GM13977 (cell line): ENCODE measurements at regions not wholly inside any gene's neighbourhood (a gene's known extent, or its start where the extent isn't known, plus 50 kb on each side); places are given as distances from the start of the nearest gene placed in this dataset.

Experiments
- DNase-seq: peaks from one replicate; pipeline ENCODE4 v3.0.0; 2012; ENCODE audit warnings: low spot score
- in situ Hi-C: fragments of 300-500 bp; cut with MboI; formaldehyde crosslinking; loops from one replicate; pipeline ENCODE4 v1.12.0; 2022; ENCODE audit warnings: low sequenced_read_pairs, low pct_unique_long_range_greater_than_20kb, mixed read lengths, inconsistent platforms; ENCODE audit not compliant: unreplicated experiment
- TF ChIP-seq, protein P1 (sequence below): IDR thresholded peaks from 2 replicates; pipeline ENCODE4 v1.5.1; 2012; ENCODE audit warnings: mild to moderate bottlenecking, control low read depth; ENCODE audit not compliant: insufficient read depth; ENCODE audit errors: extremely low read depth, missing control alignments

DNA sequence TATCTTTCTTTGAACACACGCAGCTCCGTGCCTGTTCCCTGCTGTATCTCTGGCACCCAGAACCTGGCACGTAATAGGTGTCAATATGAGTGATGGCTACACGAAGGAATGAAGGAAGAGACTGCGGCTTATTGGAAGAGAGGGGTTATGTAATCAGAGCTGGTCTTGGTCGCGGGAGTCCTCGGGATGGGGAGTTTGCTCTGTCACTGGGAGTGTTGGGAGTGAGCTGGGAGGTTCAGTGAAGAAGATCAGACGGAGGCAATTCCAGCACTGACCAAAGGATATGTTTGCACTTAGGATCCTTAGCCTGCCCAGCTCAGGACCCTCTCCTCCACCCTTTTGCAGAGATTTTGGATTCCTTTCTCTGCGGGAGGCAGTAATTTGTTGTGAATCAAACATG, 709.1 kb downstream of the PTPRU start:
- in situ Hi-C loops = no loop called here
- no peak for DNase-seq
- TF ChIP-seq, protein P1, sequence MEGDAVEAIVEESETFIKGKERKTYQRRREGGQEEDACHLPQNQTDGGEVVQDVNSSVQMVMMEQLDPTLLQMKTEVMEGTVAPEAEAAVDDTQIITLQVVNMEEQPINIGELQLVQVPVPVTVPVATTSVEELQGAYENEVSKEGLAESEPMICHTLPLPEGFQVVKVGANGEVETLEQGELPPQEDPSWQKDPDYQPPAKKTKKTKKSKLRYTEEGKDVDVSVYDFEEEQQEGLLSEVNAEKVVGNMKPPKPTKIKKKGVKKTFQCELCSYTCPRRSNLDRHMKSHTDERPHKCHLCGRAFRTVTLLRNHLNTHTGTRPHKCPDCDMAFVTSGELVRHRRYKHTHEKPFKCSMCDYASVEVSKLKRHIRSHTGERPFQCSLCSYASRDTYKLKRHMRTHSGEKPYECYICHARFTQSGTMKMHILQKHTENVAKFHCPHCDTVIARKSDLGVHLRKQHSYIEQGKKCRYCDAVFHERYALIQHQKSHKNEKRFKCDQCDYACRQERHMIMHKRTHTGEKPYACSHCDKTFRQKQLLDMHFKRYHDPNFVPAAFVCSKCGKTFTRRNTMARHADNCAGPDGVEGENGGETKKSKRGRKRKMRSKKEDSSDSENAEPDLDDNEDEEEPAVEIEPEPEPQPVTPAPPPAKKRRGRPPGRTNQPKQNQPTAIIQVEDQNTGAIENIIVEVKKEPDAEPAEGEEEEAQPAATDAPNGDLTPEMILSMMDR = no peak

DNA sequence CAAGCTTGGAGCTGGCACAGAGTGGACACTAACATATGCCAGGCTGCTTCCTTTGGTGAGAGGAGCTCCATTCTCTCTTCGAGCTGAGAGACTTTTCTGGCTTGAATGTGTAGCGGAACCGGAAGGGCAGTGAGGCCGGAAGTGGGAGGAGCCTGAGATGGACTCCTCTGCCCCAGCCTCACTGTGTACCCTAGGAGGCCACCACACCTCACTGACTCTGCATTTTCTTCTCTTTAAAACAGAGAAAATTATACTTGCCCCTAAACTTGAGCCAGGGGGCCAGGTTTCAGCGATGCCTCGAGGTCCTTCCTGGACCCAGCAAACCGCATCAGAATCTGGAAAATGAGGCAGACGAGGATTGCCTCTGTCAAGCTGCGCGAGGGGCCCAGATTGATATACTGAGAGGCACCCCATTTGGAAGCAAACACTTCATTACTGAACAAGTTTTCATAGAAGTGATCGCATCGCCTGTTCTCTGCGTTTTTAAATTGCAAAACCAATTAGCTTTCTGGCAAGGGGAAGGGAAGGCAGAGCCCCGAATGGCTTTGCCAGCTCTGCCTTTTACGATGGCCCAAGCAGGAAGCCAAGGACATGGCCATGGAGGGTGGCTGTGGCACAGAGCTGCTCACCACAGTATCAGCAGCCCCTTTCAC, 708.1 kb downstream of the PTPRU start:
- TF ChIP-seq, protein P1 = no peak
- in situ Hi-C loops = no loop called here
- DNase-seq = no peak

DNA sequence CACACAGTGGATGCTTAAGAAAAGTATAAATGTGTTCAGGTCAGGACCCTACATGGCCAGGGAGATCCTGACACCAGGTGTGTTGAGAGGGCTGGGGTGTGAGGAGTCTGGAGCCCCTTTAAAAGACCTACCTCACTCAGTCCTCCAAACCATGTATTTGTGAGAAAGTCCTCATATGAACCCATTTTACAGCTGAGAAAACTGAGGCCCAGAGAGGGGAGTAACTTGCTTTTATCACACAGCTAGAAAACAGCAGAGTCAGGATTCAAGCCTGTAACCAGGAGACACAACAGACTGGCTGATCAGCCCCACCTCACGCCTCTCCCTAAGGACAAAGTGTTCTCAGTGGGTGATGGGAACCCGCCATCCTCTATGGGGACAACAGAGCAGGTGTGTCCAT, 706.7 kb downstream of the PTPRU start:
- TF ChIP-seq, protein P1 = no peak
- in situ Hi-C loops = no loop called here
- DNase-seq = no peak

DNA sequence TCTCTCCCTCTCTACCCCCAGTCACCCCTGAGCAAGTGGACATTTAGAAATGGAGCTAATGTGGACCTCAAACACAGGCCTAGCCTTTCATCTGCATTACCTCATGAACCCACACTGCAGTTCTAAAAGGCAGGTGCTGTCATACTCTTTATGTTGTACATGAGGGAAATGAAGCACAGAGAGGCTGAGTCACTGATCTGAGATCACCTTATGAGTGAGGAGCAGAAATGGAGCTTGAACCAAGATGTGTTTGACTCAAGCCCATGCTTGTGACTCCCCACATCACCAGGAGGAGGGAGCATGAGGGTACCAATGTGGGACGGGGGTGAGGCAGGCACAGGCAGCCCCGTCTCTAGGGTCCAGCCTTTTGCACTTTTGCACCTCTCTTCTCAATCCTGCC, 702.8 kb downstream of the PTPRU start:
- in situ Hi-C loops = no loop called here
- TF ChIP-seq, protein P1 = no peak
- no peak for DNase-seq

DNA sequence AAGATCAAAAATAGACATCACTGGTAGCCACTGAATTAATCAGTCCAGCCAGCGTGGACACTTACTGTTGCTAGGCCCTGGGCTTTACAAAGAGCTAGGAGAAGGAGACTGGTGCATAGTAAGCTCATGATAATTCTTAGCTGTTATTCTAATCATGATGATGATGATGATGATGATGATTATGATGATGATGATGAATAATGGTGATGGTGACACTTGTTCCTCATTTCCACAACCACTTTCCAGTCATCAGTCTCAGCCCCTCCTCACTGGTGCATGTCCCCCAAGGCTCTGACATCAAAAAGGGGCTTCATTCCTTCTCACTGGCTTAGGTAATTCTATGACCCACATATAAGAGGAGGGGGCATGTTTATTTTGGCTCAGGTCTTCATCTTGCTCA, 701.0 kb downstream of the PTPRU start:
- in situ Hi-C loops = no loop called here
- no peak for DNase-seq
- TF ChIP-seq, protein P1 = no peak

DNA sequence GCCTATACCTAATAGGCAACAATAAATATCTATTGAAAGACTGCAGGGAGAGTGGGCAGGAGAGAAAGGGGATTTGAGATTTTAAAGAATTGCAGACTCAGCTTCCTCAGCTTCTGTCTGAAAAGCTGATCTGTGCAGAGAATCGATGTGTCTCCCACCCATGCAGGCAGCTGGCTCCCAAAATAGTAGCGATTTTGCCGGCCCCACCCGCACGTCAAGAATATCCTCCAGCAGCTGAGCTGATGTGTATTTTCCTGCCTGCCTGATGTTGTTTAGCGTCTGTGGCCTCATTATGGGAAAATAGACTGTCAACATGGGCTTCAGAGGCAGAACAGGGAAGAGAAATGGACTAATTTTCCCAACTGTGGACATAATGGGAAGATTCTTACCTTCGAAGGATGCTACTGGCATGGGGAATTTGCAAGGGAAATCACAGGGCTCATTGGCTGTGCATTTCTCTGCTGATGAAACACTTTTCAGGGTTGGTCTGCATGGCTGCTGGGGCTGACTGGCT, 699.8 kb downstream of the PTPRU start:
- DNase-seq = no peak
- in situ Hi-C loops = no loop called here
- TF ChIP-seq, protein P1 = no peak

DNA sequence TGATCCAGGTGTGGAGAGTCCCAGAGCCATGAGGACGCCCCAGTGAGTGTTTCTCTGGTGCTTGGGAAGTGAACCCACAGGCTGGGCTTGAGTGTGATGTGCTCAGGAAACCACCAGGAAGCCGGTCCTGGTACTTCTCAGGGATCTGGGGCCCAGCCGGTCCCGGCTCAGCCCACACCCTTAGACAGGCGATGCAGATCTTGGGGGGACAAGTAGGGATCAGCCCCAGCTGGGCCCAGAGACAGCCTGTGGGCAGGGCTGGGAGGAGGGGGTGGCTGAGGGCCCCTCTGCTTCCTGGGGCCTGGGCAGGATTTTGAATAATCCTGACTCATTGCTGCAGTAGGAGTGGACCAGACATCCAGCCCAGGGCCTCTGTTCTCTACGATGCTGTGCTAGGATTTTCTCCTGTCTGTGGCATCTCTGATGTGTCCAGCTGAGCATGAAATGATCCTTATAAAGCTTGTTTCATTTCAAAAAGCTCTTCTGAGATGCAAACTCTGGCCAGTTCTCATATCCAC, 698.0 kb downstream of the PTPRU start:
- in situ Hi-C loops = no loop called here
- no peak for DNase-seq
- TF ChIP-seq, protein P1 = no peak
